Fibroblast of lung (primary cell): ENCODE measurements at regions not wholly inside any gene's neighbourhood (a gene's known extent, or its start where the extent isn't known, plus 50 kb on each side); places are given as distances from the start of the nearest gene placed in this dataset.

Experiments
- EZH2 ChIP-seq: IDR thresholded peaks from 2 replicates; pipeline ENCODE4 v1.5.1; 2012; ENCODE audit warnings: low read length, control low read depth, mild to moderate bottlenecking; ENCODE audit errors: missing control alignments
- TF ChIP-seq, protein P1 (sequence below), 2 donors: IDR thresholded peaks in 1 of 2; conservative IDR thresholded peaks in 1 of 2; 1 replicate in 1 of 2; 2 replicates in 1 of 2; pipeline ENCODE4 v1.5.1; 2011 to 2012; ENCODE audit warnings: low read length in 2 of 2, control low read depth in 1 of 2, inconsistent platforms in 1 of 2, low read depth in 1 of 2, mild to moderate bottlenecking in 1 of 2

DNA sequence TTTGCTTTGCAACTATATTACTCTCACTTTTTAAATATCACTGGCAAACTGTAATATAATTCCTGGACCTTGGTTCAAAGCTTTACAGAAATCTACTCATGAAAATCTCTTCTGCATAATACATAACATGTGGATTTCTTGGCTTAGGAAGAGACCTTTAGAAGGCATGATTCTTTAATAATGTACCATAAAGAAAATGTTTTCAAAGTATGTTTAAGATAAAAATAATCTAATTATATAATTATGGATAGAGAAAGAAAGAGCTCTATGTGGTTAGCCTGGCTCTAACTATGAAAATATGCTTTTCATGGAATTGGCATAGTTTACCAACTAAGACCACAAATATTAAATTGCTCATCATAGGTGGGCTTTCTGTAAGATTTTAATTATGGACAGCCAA lies 817.8 kb downstream of the TLE1 start:
- TF ChIP-seq, protein P1, sequence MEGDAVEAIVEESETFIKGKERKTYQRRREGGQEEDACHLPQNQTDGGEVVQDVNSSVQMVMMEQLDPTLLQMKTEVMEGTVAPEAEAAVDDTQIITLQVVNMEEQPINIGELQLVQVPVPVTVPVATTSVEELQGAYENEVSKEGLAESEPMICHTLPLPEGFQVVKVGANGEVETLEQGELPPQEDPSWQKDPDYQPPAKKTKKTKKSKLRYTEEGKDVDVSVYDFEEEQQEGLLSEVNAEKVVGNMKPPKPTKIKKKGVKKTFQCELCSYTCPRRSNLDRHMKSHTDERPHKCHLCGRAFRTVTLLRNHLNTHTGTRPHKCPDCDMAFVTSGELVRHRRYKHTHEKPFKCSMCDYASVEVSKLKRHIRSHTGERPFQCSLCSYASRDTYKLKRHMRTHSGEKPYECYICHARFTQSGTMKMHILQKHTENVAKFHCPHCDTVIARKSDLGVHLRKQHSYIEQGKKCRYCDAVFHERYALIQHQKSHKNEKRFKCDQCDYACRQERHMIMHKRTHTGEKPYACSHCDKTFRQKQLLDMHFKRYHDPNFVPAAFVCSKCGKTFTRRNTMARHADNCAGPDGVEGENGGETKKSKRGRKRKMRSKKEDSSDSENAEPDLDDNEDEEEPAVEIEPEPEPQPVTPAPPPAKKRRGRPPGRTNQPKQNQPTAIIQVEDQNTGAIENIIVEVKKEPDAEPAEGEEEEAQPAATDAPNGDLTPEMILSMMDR (conservative IDR thresholded peaks at IDR 0.05 in 1 of 2, IDR thresholded peaks at IDR 0.05 in 1 of 2; ENCODE audit: low read depth in 1 of 2, low read length in 2 of 2) = no peak
- no peak for TF ChIP-seq EZH2
